H1 (cell line): ENCODE measurements at regions not wholly inside any gene's neighbourhood (a gene's known extent, or its start where the extent isn't known, plus 50 kb on each side); places are given as distances from the start of the nearest gene placed in this dataset.

Experiments used
- CTCF ChIA-PET: fragments of 300-600 bp; sonication (Branson Sonifier 250); formaldehyde crosslinking; loops from one replicate; lab custom pipeline; 2021; ENCODE audit not compliant: partially characterized antibody; lab: Charles Lee
- POLR2A ChIA-PET: fragments of 300-600 bp; sonication (Branson Sonifier 250); formaldehyde crosslinking; loops from one replicate; lab custom pipeline; 2021; ENCODE audit warnings: inconsistent platforms; ENCODE audit not compliant: partially characterized antibody; lab: Charles Lee
- DNase-seq, 2 experiments: peaks; one replicate each; pipeline versions ENCODE4 v3.0.0 to v3.0.0-alpha.2; 2010 to 2022; ENCODE audit warnings: low spot score in 2 of 2, low read depth in 1 of 2, mixed read lengths in 1 of 2
- FAIRE-seq: peaks from 2 replicates; lab custom pipeline; 2011; peaks lifted over from hg19 to GRCh38; lab: Jason Lieb, UNC
- H2AFZ ChIP-seq: 2 replicates; pipeline ENCODE4 v1.8.1; 2012; ENCODE audit warnings: low read length, inconsistent platforms
- H2AK5ac ChIP-seq: 2 replicates; pipeline ENCODE4 v1.6.1; 2013; ENCODE audit warnings: low read depth, low read length
- H2BK120ac ChIP-seq: replicated peaks from 2 replicates; pipeline ENCODE3; 2013; ENCODE audit warnings: low read depth, low read length, inconsistent platforms
- H2BK12ac ChIP-seq: 2 replicates; pipeline ENCODE4 v1.6.1; 2013; ENCODE audit warnings: low read depth, low read length
- H2BK15ac ChIP-seq: 2 replicates; pipeline ENCODE4 v1.6.1; 2013; ENCODE audit warnings: low read length
- H2BK20ac ChIP-seq: 2 replicates; pipeline ENCODE4 v1.6.1; 2013; ENCODE audit warnings: low read length
- H2BK5ac ChIP-seq: 2 replicates; pipeline ENCODE4 v1.6.1; 2013; ENCODE audit warnings: low read depth, low read length
- H3K14ac ChIP-seq: 2 replicates; pipeline ENCODE4 v1.6.1; 2013; ENCODE audit warnings: inconsistent platforms; ENCODE audit not compliant: insufficient read length
- H3K18ac ChIP-seq: 2 replicates; pipeline ENCODE4 v1.6.1; 2013; ENCODE audit warnings: low read length; ENCODE audit errors: extremely low read depth
- H3K23ac ChIP-seq: 2 replicates; pipeline ENCODE4 v1.6.1; 2013; ENCODE audit warnings: inconsistent platforms; ENCODE audit not compliant: insufficient read length
- H3K23me2 ChIP-seq: 2 replicates; pipeline ENCODE4 v1.6.1; 2013; ENCODE audit warnings: low read depth, low read length
- H3K27ac ChIP-seq: 2 replicates; pipeline ENCODE4 v1.6.1; 2011; ENCODE audit warnings: low read depth, low read length, inconsistent platforms
- H3K27me3 ChIP-seq, 4 experiments: replicated peaks in 1 of 4; 1 replicate in 1 of 4; 2 replicates in 3 of 4; pipeline versions ENCODE4 v1.6.1 to v1.8.1; 2011 to 2013; ENCODE audit warnings: low read length in 3 of 4, mild to moderate bottlenecking in 3 of 4, inconsistent platforms in 2 of 4, mixed read lengths in 2 of 4, moderate library complexity in 1 of 4; ENCODE audit not compliant: control insufficient read depth in 3 of 4, insufficient read depth in 3 of 4; ENCODE audit errors: extremely low read depth in 1 of 4
- H3K36me3 ChIP-seq, 4 experiments: 2 replicates each; pipeline versions ENCODE4 v1.6.1 to v1.8.1; 2011 to 2013; ENCODE audit warnings: mild to moderate bottlenecking in 4 of 4, low read length in 3 of 4, moderate library complexity in 2 of 4, control low read depth in 1 of 4, inconsistent platforms in 1 of 4; ENCODE audit not compliant: insufficient read depth in 4 of 4, control insufficient read depth in 2 of 4
- H3K4ac ChIP-seq: replicated peaks from 2 replicates; pipeline ENCODE3; 2013; ENCODE audit warnings: low read length, low read depth, mixed read lengths, inconsistent platforms; ENCODE audit not compliant: insufficient read length
- H3K4me1 ChIP-seq, 4 experiments: replicated peaks in 1 of 4; 1 replicate in 1 of 4; 2 replicates in 3 of 4; pipeline versions ENCODE4 v1.6.1 to v1.8.1; 2011 to 2013; ENCODE audit warnings: low read length in 3 of 4, inconsistent platforms in 2 of 4, mixed read lengths in 1 of 4; ENCODE audit not compliant: insufficient read depth in 4 of 4, control insufficient read depth in 3 of 4
- H3K4me2 ChIP-seq, 2 experiments: 2 replicates each; pipeline versions ENCODE4 v1.6.1 to v1.8.1; 2011 to 2013; ENCODE audit warnings: low read depth in 2 of 2, low read length in 2 of 2, control low read depth in 1 of 2, inconsistent platforms in 1 of 2, mild to moderate bottlenecking in 1 of 2; ENCODE audit not compliant: insufficient read depth in 1 of 2
- H3K4me3 ChIP-seq, 4 experiments: fragments of 200-600, 300-600 bp in 1 of 4; sonication (generic), shearing (Covaris generic), sonication (Bioruptor Twin) in 1 of 4; 2 replicates each; pipeline versions ENCODE4 v1.5.1 to v1.8.1; 2011 to 2016; ENCODE audit warnings: low read length in 4 of 4, low read depth in 3 of 4, control low read depth in 2 of 4, inconsistent platforms in 2 of 4, mild to moderate bottlenecking in 2 of 4, mixed read lengths in 1 of 4, moderate library complexity in 1 of 4; ENCODE audit not compliant: insufficient read depth in 2 of 4; ENCODE audit errors: extremely low read depth in 1 of 4
- H3K56ac ChIP-seq: replicated peaks from 2 replicates; pipeline ENCODE3; 2013; ENCODE audit warnings: low read depth, mild to moderate bottlenecking, mixed read lengths, low read length, inconsistent platforms; ENCODE audit not compliant: insufficient read length
- H3K79me1 ChIP-seq: 2 replicates; pipeline ENCODE4 v1.6.1; 2013; ENCODE audit warnings: low read depth, low read length, control low read depth
- H3K79me2 ChIP-seq, 2 experiments: 2 replicates each; pipeline versions ENCODE4 v1.6.1 to v1.8.1; 2012 to 2013; ENCODE audit warnings: low read length in 2 of 2, mild to moderate bottlenecking in 2 of 2, inconsistent platforms in 1 of 2; ENCODE audit not compliant: insufficient read depth in 2 of 2, control insufficient read depth in 1 of 2
- H3K9ac ChIP-seq, 4 experiments: replicated peaks in 1 of 4; 1 replicate in 1 of 4; 2 replicates in 3 of 4; pipeline versions ENCODE4 v1.6.1 to v1.8.1; 2011 to 2013; ENCODE audit warnings: low read depth in 3 of 4, low read length in 3 of 4, control low read depth in 2 of 4, mild to moderate bottlenecking in 2 of 4, moderate library complexity in 2 of 4, inconsistent platforms in 1 of 4; ENCODE audit errors: extremely low read depth in 1 of 4
- H3K9me3 ChIP-seq, 2 experiments: 2 replicates each; pipeline versions ENCODE4 v1.6.1 to v1.8.1; 2012 to 2013; ENCODE audit warnings: mild to moderate bottlenecking in 2 of 2, moderate library complexity in 2 of 2, control low read depth in 1 of 2, inconsistent platforms in 1 of 2, low read depth in 1 of 2, low read length in 1 of 2, mixed read lengths in 1 of 2; ENCODE audit not compliant: insufficient read depth in 2 of 2
- H4K20me1 ChIP-seq, 2 experiments: replicated peaks in 1 of 2; 2 replicates each; pipeline versions ENCODE3 to v1.8.1; 2011 to 2013; ENCODE audit warnings: inconsistent platforms in 2 of 2, low read length in 2 of 2, mild to moderate bottlenecking in 1 of 2; ENCODE audit not compliant: insufficient read depth in 2 of 2, control insufficient read depth in 1 of 2
- H4K5ac ChIP-seq: 2 replicates; pipeline ENCODE4 v1.6.1; 2013; ENCODE audit warnings: low read length, low read depth, mixed read lengths, inconsistent platforms; ENCODE audit not compliant: insufficient read length
- H4K8ac ChIP-seq: 2 replicates; pipeline ENCODE4 v1.8.0; 2013; ENCODE audit warnings: mild to moderate bottlenecking, moderate library complexity, low read length, inconsistent platforms; ENCODE audit not compliant: insufficient read depth; ENCODE audit errors: extremely low read depth
- H4K91ac ChIP-seq: replicated peaks from 2 replicates; pipeline ENCODE3; 2013; ENCODE audit warnings: low read length, mixed read lengths, inconsistent platforms; ENCODE audit not compliant: insufficient read length
- ATF3 ChIP-seq: IDR thresholded peaks from 2 replicates; pipeline ENCODE4 v1.6.1; 2011; ENCODE audit warnings: low read depth, mild to moderate bottlenecking, low read length; ENCODE audit not compliant: insufficient read depth
- BCL11A ChIP-seq, 2 experiments: IDR thresholded peaks; one replicate each; pipeline ENCODE4 v1.6.1; 2011; ENCODE audit warnings: low read depth in 2 of 2, low read length in 2 of 2, mild to moderate bottlenecking in 2 of 2
- POU5F1 ChIP-seq: IDR thresholded peaks from 2 replicates; pipeline ENCODE4 v1.6.1; 2011; ENCODE audit warnings: low read depth, mild to moderate bottlenecking, low read length, moderate library complexity
- RFX5 ChIP-seq: IDR thresholded peaks from 2 replicates; pipeline ENCODE4 v1.6.1; 2011; ENCODE audit warnings: low read depth, low read length, improper control_type of control experiment, borderline replicate concordance
- SIN3A ChIP-seq, 2 experiments: IDR thresholded peaks in 1 of 2; conservative IDR thresholded peaks in 1 of 2; 2 replicates each; pipeline ENCODE4 v1.6.1; 2011 to 2012; ENCODE audit warnings: low read length in 2 of 2, improper control_type of control experiment in 1 of 2, low read depth in 1 of 2, mild to moderate bottlenecking in 1 of 2
- SP2 ChIP-seq: IDR thresholded peaks from 2 replicates; pipeline ENCODE4 v1.6.1; 2012; ENCODE audit warnings: mild to moderate bottlenecking, low read length, inconsistent platforms
- WGBS, 2 experiments: shearing (Covaris generic) in 1 of 2; methylation state at CpG; one replicate each; pipeline versions ENCODE4 v1.1.6 to v1.1.7; 2013 to 2015; ENCODE audit warnings: low lambda C conversion rate in 2 of 2, mixed read lengths in 2 of 2, inconsistent platforms in 1 of 2, low coverage in 1 of 2, missing lambda C conversion rate in 1 of 2; ENCODE audit not compliant: insufficient replicate concordance in 2 of 2, insufficient coverage in 1 of 2, insufficient read length in 1 of 2; ENCODE audit errors: extremely low coverage in 1 of 2, missing lambda C conversion rate in 1 of 2; 5-methylcytosine and 5-hydroxymethylcytosine counted together

- no peak overlapping the region for H2BK15ac ChIP-seq
- no peak overlapping the region for H3K4me3 ChIP-seq
- H3K23me2 ChIP-seq, result no peaks in the 10 kb centered on the region
- no peak overlapping the region for H3K27ac ChIP-seq
- CTCF ChIA-PET, result interaction anchor here (1.0 to 2.1 kb wide), 3 partner anchors 14 to 81 kb away, joined by 3 to 9 read pairs (median 3); no protein-coding TSS in a partner anchor
- H3K79me1 ChIP-seq, result no peaks in the 10 kb centered on the region
- no peak overlapping the region for H3K23ac ChIP-seq
- DNase-seq (no peak), FAIRE-seq (no peak)
- no peak overlapping the region for H2AK5ac ChIP-seq
- no peaks in the 10 kb centered on the region for H3K79me2 ChIP-seq
- H4K20me1 ChIP-seq, result no peaks in the 10 kb centered on the region
- no peaks in the 10 kb centered on the region for H3K36me3 ChIP-seq
- no peaks in the 10 kb centered on the region for H3K27me3 ChIP-seq
- no peak overlapping the region for H3K9ac ChIP-seq
- no peaks in the 10 kb centered on the region for H3K9me3 ChIP-seq
- H4K5ac ChIP-seq, result no peak overlapping the region
- H3K4me1 ChIP-seq, result no peaks in the 10 kb centered on the region
- H4K91ac ChIP-seq, result no peak overlapping the region
- no peak overlapping the region for H3K4me2 ChIP-seq
- H2BK12ac ChIP-seq, result no peak overlapping the region
- H3K56ac ChIP-seq, result no peak overlapping the region
- no peak overlapping the region for H3K14ac ChIP-seq
- no peak overlapping the region for H3K18ac ChIP-seq
- 100% methylated on average over 1 of the region's 1 CpG; no CpG with 5 or more reads in 1 of the 2 experiments for WGBS, 2 experiments
- H2BK20ac ChIP-seq, result no peak overlapping the region
- H2BK5ac ChIP-seq, result no peak overlapping the region
- no peak overlapping the region for H2BK120ac ChIP-seq
- no peak overlapping the region for H4K8ac ChIP-seq
- POLR2A ChIA-PET, result no interaction called here
- H2AFZ ChIP-seq, result 0 out of 2 replicates have a peak overlapping the region, but pooled peaks have one; percentile 46
- H3K4ac ChIP-seq, result no peak overlapping the region
- no peak for TF ChIP-seq SP2
- TF ChIP-seq BCL11A (IDR thresholded peaks at IDR 0.05; ENCODE audit: low read depth in 2 of 2, low read length in 2 of 2), result no peak
- TF ChIP-seq RFX5, result no peak
- no peak for TF ChIP-seq SIN3A (conservative IDR thresholded peaks at IDR 0.05 in 1 of 2, IDR thresholded peaks at IDR 0.05 in 1 of 2; ENCODE audit: low read depth in 1 of 2, low read length in 2 of 2)
- no peak for TF ChIP-seq ATF3
- no peak for TF ChIP-seq POU5F1
Observed at GRCh38 chr9:87798261-87798833, 72.4 kb downstream of the CTSL start.
